Hepatocyte (in vitro differentiated cells): ENCODE measurements at regions not wholly inside any gene's neighbourhood (a gene's known extent, or its start where the extent isn't known, plus 50 kb on each side); places are given as distances from the start of the nearest gene placed in this dataset.

Source experiments
- EZH2 ChIP-seq: fragments of 200-600 bp; sonication (generic); IDR thresholded peaks from 2 replicates; pipeline ENCODE4 v1.6.1; 2016; ENCODE audit warnings: antibody characterized with exemption, mild to moderate bottlenecking, borderline replicate concordance
- EZH2phosphoT487 ChIP-seq: fragments of 200-600 bp; sonication (generic); IDR thresholded peaks from one replicate; pipeline ENCODE4 v1.6.1; 2018; ENCODE audit warnings: antibody characterized with exemption, mild to moderate bottlenecking, low read depth, moderate library complexity; ENCODE audit not compliant: unreplicated experiment, severe bottlenecking
- TF ChIP-seq, protein P1 (sequence below): fragments of 200-600 bp; sonication (generic); IDR thresholded peaks from 2 replicates; pipeline ENCODE4 v1.5.1; 2016; ENCODE audit warnings: antibody characterized with exemption, mild to moderate bottlenecking; ENCODE audit not compliant: poor library complexity

DNA sequence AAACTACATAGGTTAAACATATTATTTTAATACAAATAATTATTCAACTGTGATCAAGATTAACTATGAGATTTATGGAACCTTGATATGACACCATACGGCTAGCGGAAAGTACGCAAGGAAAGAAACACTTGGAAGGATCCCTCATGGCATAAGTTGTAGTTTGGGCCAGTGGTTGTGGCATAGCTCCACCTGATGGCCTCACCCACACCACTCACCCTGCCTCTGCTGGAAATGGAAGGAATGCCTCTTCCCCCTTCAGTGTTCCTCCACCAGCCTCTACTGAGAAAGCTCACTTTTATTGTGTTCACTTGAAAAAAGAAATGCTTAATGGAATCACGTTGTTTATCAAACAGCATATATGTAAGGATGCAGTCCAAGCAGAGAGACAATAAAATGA, 86.4 kb downstream of the BMP15 start:
- TF ChIP-seq, protein P1, sequence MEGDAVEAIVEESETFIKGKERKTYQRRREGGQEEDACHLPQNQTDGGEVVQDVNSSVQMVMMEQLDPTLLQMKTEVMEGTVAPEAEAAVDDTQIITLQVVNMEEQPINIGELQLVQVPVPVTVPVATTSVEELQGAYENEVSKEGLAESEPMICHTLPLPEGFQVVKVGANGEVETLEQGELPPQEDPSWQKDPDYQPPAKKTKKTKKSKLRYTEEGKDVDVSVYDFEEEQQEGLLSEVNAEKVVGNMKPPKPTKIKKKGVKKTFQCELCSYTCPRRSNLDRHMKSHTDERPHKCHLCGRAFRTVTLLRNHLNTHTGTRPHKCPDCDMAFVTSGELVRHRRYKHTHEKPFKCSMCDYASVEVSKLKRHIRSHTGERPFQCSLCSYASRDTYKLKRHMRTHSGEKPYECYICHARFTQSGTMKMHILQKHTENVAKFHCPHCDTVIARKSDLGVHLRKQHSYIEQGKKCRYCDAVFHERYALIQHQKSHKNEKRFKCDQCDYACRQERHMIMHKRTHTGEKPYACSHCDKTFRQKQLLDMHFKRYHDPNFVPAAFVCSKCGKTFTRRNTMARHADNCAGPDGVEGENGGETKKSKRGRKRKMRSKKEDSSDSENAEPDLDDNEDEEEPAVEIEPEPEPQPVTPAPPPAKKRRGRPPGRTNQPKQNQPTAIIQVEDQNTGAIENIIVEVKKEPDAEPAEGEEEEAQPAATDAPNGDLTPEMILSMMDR, result no peak
- TF ChIP-seq EZH2phosphoT487 (no peak), EZH2 (no peak)
